IPS-20b (cell line): ENCODE measurements at regions not wholly inside any gene's neighbourhood (a gene's known extent, or its start where the extent isn't known, plus 50 kb on each side); places are given as distances from the start of the nearest gene placed in this dataset.

Experiments used
- H3K27ac ChIP-seq: one replicate; pipeline ENCODE4 v1.5.1; 2013; ENCODE audit warnings: low read length
- H3K27me3 ChIP-seq: 2 replicates; pipeline ENCODE4 v1.6.1; 2013; ENCODE audit warnings: mild to moderate bottlenecking, low read length, inconsistent platforms; ENCODE audit not compliant: insufficient read depth
- H3K36me3 ChIP-seq: 2 replicates; pipeline ENCODE4 v1.6.1; 2013; ENCODE audit warnings: low read depth, mild to moderate bottlenecking, inconsistent platforms, low read length, moderate library complexity; ENCODE audit not compliant: insufficient read depth
- H3K4me1 ChIP-seq: 2 replicates; pipeline ENCODE4 v1.6.1; 2013; ENCODE audit warnings: mild to moderate bottlenecking, control low read depth, inconsistent platforms, low read length, moderate library complexity; ENCODE audit not compliant: insufficient read depth
- H3K4me3 ChIP-seq: 2 replicates; pipeline ENCODE4 v1.5.1; 2013; ENCODE audit warnings: mild to moderate bottlenecking, low read length, inconsistent platforms
- H3K9ac ChIP-seq: 2 replicates; pipeline ENCODE4 v1.6.1; 2013; ENCODE audit warnings: low read depth, mild to moderate bottlenecking, inconsistent platforms, low read length, moderate library complexity
- H3K9me3 ChIP-seq: 2 replicates; pipeline ENCODE4 v1.6.1; 2013; ENCODE audit warnings: mild to moderate bottlenecking, low read depth, low read length, inconsistent platforms; ENCODE audit not compliant: insufficient read depth

- Histone ChIP-seq H3K4me1 (no peaks in the 10 kb centered on the region), H3K9ac (no peak overlapping the region), H3K27ac (no peak overlapping the region), H3K36me3 (no peaks in the 10 kb centered on the region), H3K27me3 (peaks cover 14% of the 10 kb centered on the region; the same call in 1 of the 2 replicates), H3K4me3 (no peak overlapping the region), H3K9me3 (no peaks in the 10 kb centered on the region)
These were observed 93.4 kb upstream of the CRHR1 start for GRCh38 chr17:45690625-45691275.

- no peak overlapping the region for H3K4me3 ChIP-seq
- no peaks in the 10 kb centered on the region for H3K9me3 ChIP-seq
- no peaks in the 10 kb centered on the region for H3K4me1 ChIP-seq
- H3K27ac ChIP-seq = no peak overlapping the region
- no peaks in the 10 kb centered on the region for H3K36me3 ChIP-seq
- H3K9ac ChIP-seq = no peak overlapping the region
- peaks cover 20% of the 10 kb centered on the region; the same call in 1 of the 2 replicates for H3K27me3 ChIP-seq
These were observed 91.5 kb upstream of the CRHR1 start for GRCh38 chr17:45692661-45693060.

- Histone ChIP-seq H3K9me3 (no peaks in the 10 kb centered on the region), H3K4me1 (no peaks in the 10 kb centered on the region), H3K27me3 (peaks cover 20% of the 10 kb centered on the region; the same call in 1 of the 2 replicates), H3K9ac (no peak overlapping the region), H3K27ac (no peak overlapping the region), H3K4me3 (no peak overlapping the region), H3K36me3 (no peaks in the 10 kb centered on the region)
These were observed 90.3 kb upstream of the CRHR1 start for GRCh38 chr17:45693792-45694191.

GRCh38 chr17:45696442-45696841 is 87.7 kb upstream of the CRHR1 start:
- Histone ChIP-seq H3K27me3 (peaks cover 19% of the 10 kb centered on the region; the same call in 1 of the 2 replicates), H3K27ac (no peak overlapping the region)

GRCh38 chr17:45697076-45697475 is 87.0 kb upstream of the CRHR1 start:
- H3K9me3 ChIP-seq = no peaks in the 10 kb centered on the region
- H3K9ac ChIP-seq = no peak overlapping the region
- no peak overlapping the region for H3K4me3 ChIP-seq
- H3K4me1 ChIP-seq = no peaks in the 10 kb centered on the region
- H3K27me3 ChIP-seq = peaks cover 19% of the 10 kb centered on the region; the same call in 1 of the 2 replicates
- no peak overlapping the region for H3K27ac ChIP-seq
- H3K36me3 ChIP-seq = no peaks in the 10 kb centered on the region

More at GRCh38 chr17:45696442-45696841, 87.7 kb upstream of the CRHR1 start:
- Histone ChIP-seq H3K9ac (no peak overlapping the region), H3K4me3 (no peak overlapping the region), H3K36me3 (no peaks in the 10 kb centered on the region), H3K9me3 (no peaks in the 10 kb centered on the region), H3K4me1 (no peaks in the 10 kb centered on the region)

GRCh38 chr17:45700171-45701090 is 83.7 kb upstream of the CRHR1 start:
- Histone ChIP-seq H3K27ac (no peak overlapping the region), H3K9ac (no peak overlapping the region), H3K4me3 (no peak overlapping the region), H3K36me3 (no peaks in the 10 kb centered on the region), H3K4me1 (no peaks in the 10 kb centered on the region), H3K9me3 (no peaks in the 10 kb centered on the region), H3K27me3 (peaks cover 15% of the 10 kb centered on the region; the same call in 1 of the 2 replicates)

- Histone ChIP-seq H3K27ac (no peak overlapping the region), H3K9ac (no peak overlapping the region), H3K9me3 (no peaks in the 10 kb centered on the region), H3K4me3 (no peak overlapping the region), H3K27me3 (peaks cover 6% of the 10 kb centered on the region; the same call in 1 of the 2 replicates), H3K4me1 (no peaks in the 10 kb centered on the region), H3K36me3 (no peaks in the 10 kb centered on the region)
These were observed 81.4 kb upstream of the CRHR1 start for GRCh38 chr17:45702666-45703266.

- H3K27ac ChIP-seq = no peak overlapping the region
- H3K27me3 ChIP-seq = peaks cover 6% of the 10 kb centered on the region; the same call in 1 of the 2 replicates
- no peaks in the 10 kb centered on the region for H3K9me3 ChIP-seq
- H3K4me3 ChIP-seq = no peak overlapping the region
- no peak overlapping the region for H3K9ac ChIP-seq
- H3K4me1 ChIP-seq = no peaks in the 10 kb centered on the region
- no peaks in the 10 kb centered on the region for H3K36me3 ChIP-seq
These were observed 80.8 kb upstream of the CRHR1 start for GRCh38 chr17:45703348-45703747.

- Histone ChIP-seq H3K36me3 (no peaks in the 10 kb centered on the region), H3K27me3 (peaks cover 6% of the 10 kb centered on the region; the same call in 1 of the 2 replicates), H3K9ac (no peak overlapping the region), H3K27ac (no peak overlapping the region), H3K4me3 (no peak overlapping the region), H3K4me1 (no peaks in the 10 kb centered on the region), H3K9me3 (no peaks in the 10 kb centered on the region)
These were observed 80.3 kb upstream of the CRHR1 start for GRCh38 chr17:45703806-45704205.

GRCh38 chr17:45704251-45704650 is 79.9 kb upstream of the CRHR1 start:
- H3K4me3 ChIP-seq = no peak overlapping the region
- H3K9ac ChIP-seq = no peak overlapping the region
- H3K27ac ChIP-seq = no peak overlapping the region
- no peaks in the 10 kb centered on the region for H3K9me3 ChIP-seq
- peaks cover 6% of the 10 kb centered on the region; the same call in 1 of the 2 replicates for H3K27me3 ChIP-seq
- H3K36me3 ChIP-seq = no peaks in the 10 kb centered on the region
- no peaks in the 10 kb centered on the region for H3K4me1 ChIP-seq

- no peaks in the 10 kb centered on the region; the same call in 1 of the 2 replicates for H3K27me3 ChIP-seq
- no peaks in the 10 kb centered on the region for H3K9me3 ChIP-seq
- H3K36me3 ChIP-seq = no peaks in the 10 kb centered on the region
- H3K4me1 ChIP-seq = peaks cover 3% of the 10 kb centered on the region; the same call in 1 of the 2 replicates
- no peak overlapping the region for H3K27ac ChIP-seq
- no peak overlapping the region for H3K9ac ChIP-seq
- H3K4me3 ChIP-seq = no peak overlapping the region
These were observed 78.8 kb upstream of the CRHR1 start for GRCh38 chr17:45705123-45706009.
